HUES48 (cell line): ENCODE measurements at regions not wholly inside any gene's neighbourhood (a gene's known extent, or its start where the extent isn't known, plus 50 kb on each side); places are given as distances from the start of the nearest gene placed in this dataset.
"Not testable (repeated sequence)": the region's sequence is repeated elsewhere in the genome, so short reads cannot be mapped to it uniquely, and the experiment has no call there.

ENCODE experiments used
- H3K27ac ChIP-seq: one replicate; pipeline ENCODE4 v1.7.0; 2013; ENCODE audit warnings: low read depth, low read length, inconsistent platforms
- H3K27me3 ChIP-seq: 2 replicates; pipeline ENCODE4 v1.6.1; 2013; ENCODE audit warnings: mild to moderate bottlenecking, low read length; ENCODE audit not compliant: control insufficient read depth, insufficient read depth
- H3K36me3 ChIP-seq: 2 replicates; pipeline ENCODE4 v1.6.1; 2013; ENCODE audit warnings: low read length; ENCODE audit not compliant: control insufficient read depth, insufficient read depth
- H3K4me1 ChIP-seq: 2 replicates; pipeline ENCODE4 v1.6.1; 2013; ENCODE audit warnings: mild to moderate bottlenecking, low read length; ENCODE audit not compliant: control insufficient read depth, insufficient read depth
- H3K4me3 ChIP-seq: 2 replicates; pipeline ENCODE4 v1.5.1; 2013; ENCODE audit warnings: mild to moderate bottlenecking, low read depth, low read length
- H3K9ac ChIP-seq: 2 replicates; pipeline ENCODE4 v1.6.1; 2013; ENCODE audit warnings: mild to moderate bottlenecking, low read depth, low read length, moderate library complexity
- H3K9me3 ChIP-seq: 2 replicates; pipeline ENCODE4 v1.6.1; 2013; ENCODE audit warnings: low read length; ENCODE audit not compliant: control insufficient read depth, insufficient read depth

DNA sequence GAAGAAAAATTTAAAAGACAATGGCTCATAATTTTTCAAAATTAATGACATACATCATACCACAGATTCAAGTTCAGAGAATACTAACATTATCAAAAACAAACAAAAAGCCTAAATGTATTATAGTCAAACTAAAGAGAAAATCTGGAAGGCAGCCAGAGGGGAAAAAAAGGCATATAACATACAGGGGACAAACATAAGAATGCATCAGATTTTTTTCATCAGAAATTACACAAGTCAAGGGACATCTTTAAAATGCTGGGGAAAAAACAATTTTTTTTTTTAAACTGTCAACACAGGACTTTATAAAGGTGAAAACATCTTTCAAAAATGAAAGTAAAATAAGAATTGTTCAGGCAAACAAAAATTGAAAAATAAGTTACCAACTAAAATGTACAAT is 478.4 kb upstream of the PLXNA2 start:
- peaks cover 18% of the 10 kb centered on the region for H3K9me3 ChIP-seq
- no peaks in the 10 kb centered on the region for H3K27me3 ChIP-seq

DNA sequence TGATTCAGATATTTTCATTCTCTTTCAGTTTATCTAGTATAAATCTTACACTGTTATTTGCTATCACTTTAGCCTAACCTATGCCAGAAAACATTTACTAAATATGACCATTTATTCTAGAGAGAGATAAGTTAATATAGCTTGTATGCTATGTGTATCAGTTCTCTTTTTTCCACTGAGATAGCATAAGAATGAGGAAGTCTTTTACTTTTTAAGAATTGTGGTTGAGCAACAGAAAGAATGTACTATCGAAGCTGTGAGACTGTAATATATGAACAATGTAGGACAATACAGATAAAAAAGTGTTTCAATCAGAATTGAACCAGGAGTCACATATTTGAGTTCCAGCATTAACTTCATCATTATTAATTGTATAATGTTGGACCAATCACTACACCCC is 479.9 kb upstream of the PLXNA2 start:
- H3K27ac ChIP-seq, result no peak overlapping the region
- H3K9me3 ChIP-seq, result peaks cover 18% of the 10 kb centered on the region
- H3K27me3 ChIP-seq, result no peaks in the 10 kb centered on the region
- no peaks in the 10 kb centered on the region for H3K36me3 ChIP-seq
- H3K9ac ChIP-seq, result no peak overlapping the region
- no peaks in the 10 kb centered on the region for H3K4me1 ChIP-seq
- H3K4me3 ChIP-seq, result no peak overlapping the region

More for the DNA sequence above, 478.4 kb upstream of the PLXNA2 start:
- no peak overlapping the region for H3K4me3 ChIP-seq
- H3K36me3 ChIP-seq, result no peaks in the 10 kb centered on the region
- no peak overlapping the region for H3K27ac ChIP-seq
- H3K4me1 ChIP-seq, result no peaks in the 10 kb centered on the region
- no peak overlapping the region for H3K9ac ChIP-seq

DNA sequence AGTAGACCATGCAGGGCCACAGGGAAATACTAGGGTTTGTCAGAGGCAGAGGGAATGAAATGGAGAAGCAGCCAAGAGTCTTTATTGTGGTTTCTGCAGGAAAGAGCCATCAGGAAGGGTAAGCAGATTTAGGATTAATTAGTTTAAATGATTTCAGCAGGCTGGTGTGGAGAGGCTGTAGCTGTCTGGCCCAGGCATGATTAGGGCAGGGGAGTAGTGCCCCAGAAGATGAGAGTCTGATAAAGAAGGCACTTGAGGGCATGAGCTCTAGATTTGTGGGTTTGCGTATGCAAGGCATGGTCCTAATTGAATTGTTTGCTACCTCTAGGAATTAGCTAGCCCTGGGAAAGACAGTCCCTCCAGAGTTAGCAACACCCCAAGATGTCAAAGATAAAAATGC is 484.6 kb upstream of the PLXNA2 start:
- H3K27me3 ChIP-seq, result no peaks in the 10 kb centered on the region
- no peak overlapping the region for H3K9ac ChIP-seq
- H3K4me3 ChIP-seq, result no peak overlapping the region
- no peaks in the 10 kb centered on the region for H3K36me3 ChIP-seq
- H3K9me3 ChIP-seq, result no peaks in the 10 kb centered on the region
- no peak overlapping the region for H3K27ac ChIP-seq
- H3K4me1 ChIP-seq, result peaks cover 7% of the 10 kb centered on the region

DNA sequence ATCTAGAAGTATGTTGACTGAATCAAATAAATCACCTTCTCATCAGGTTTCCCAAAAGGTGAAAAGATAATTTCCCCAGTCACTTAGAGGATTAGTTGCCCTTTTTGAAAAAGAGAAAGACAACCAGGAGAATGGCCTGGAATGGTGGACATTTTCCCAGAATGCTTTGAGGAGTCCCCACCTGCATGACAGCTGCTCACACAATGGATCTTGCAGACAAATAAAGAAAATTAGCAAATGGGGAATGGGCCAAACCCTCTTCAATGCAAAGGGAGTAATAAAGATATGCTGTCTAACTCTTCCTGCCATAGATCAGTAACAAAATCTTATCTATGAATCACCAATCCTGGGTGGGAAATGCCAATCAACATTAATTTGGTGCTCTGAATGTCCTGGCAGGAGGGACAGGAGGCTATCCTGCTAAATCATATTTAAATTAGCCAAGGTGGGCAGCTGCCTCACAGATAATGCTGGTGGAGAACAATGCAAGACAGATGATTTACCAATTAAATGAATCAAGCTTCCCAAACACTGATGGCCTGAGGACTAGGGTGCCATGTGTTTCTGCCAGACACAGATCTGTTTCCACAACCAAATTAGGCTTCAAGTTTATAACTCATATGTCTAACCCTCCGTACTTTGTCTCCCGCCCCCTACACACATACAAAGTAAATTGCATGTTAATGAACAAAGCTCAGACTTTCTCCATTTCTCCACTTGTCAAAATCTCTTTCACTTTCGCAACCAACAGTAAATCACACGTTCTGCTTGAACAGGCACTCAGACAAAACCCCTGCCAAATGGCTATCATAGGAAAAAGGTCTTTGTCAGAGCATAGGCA is 488.0 kb upstream of the PLXNA2 start:
- Histone ChIP-seq H3K4me1 (peaks cover 7% of the 10 kb centered on the region), H3K9ac (no peak overlapping the region), H3K27me3 (no peaks in the 10 kb centered on the region), H3K36me3 (no peaks in the 10 kb centered on the region), H3K4me3 (no peak overlapping the region), H3K27ac (no peak overlapping the region), H3K9me3 (no peaks in the 10 kb centered on the region)

DNA sequence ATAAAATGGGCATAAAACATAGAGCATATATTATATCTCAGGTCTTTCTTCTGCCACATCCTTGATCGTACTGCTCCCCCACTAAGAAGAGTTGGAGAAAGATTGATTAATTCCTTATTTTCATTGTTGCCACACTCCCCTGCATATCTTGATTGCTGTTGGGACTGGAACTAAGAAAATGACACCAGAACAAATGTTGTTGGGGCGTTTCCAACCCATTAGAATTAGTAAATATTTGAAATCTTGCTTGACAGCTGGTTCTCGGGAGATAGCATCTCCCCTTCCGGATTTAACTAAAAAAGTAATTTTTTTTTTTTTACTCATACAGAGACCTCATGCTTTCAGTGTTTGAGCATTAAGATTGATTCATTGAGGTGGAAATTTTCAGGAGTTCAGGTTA is 493.0 kb upstream of the PLXNA2 start:
- no peak overlapping the region for H3K4me3 ChIP-seq
- H3K27me3 ChIP-seq, result no peaks in the 10 kb centered on the region
- H3K27ac ChIP-seq, result no peak overlapping the region
- no peak overlapping the region for H3K9ac ChIP-seq
- peaks cover 5% of the 10 kb centered on the region for H3K4me1 ChIP-seq
- no peaks in the 10 kb centered on the region for H3K9me3 ChIP-seq
- no peaks in the 10 kb centered on the region for H3K36me3 ChIP-seq

DNA sequence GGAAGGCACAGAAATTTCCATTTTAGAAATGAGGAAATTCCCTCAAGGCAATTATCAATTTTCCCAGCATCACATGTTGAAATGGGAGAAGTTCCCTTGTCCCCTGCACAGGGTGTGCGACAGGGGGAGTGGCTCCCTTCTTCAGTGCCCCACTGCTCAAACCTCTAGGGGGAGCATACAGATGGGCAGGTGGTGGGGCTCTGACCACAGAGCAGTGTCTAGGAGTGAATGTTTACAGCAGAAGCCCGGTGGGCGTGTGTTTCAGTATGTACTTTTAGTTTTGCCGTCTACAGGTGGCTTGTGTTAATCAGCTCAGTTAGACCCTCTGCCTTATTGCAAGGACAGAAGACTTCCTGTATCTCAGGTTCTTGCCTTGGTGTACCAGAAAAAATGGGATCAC is 493.7 kb upstream of the PLXNA2 start:
- no peak overlapping the region for H3K4me3 ChIP-seq
- H3K27me3 ChIP-seq, result no peaks in the 10 kb centered on the region
- H3K9ac ChIP-seq, result no peak overlapping the region
- H3K4me1 ChIP-seq, result no peaks in the 10 kb centered on the region
- no peak overlapping the region for H3K27ac ChIP-seq
- H3K9me3 ChIP-seq, result no peaks in the 10 kb centered on the region
- H3K36me3 ChIP-seq, result no peaks in the 10 kb centered on the region

DNA sequence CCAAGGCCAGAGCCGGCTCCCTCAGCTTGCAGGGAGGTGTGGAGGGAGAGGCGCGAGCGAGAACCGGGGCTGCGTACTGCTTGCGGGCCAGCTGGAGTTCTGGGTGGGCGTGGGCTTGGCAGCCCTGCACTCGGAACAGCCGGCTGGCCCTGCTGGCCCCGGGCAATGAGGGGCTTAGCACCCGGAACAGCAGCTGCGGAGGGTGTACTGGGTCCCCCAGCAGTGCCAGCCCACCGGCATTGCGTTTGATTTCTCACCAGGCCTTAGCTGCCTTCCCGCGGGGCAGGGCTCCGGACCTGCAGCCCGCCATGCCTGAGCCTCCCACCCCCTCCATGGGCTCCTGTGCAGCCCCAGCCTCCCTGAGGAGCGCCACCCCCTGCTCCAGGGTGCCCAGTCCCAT is 495.5 kb upstream of the PLXNA2 start:
- H3K36me3 ChIP-seq, H3K9me3 ChIP-seq, H3K9ac ChIP-seq, H3K4me1 ChIP-seq, H3K4me3 ChIP-seq, H3K27me3 ChIP-seq, H3K27ac ChIP-seq: not testable (repeated sequence)

DNA sequence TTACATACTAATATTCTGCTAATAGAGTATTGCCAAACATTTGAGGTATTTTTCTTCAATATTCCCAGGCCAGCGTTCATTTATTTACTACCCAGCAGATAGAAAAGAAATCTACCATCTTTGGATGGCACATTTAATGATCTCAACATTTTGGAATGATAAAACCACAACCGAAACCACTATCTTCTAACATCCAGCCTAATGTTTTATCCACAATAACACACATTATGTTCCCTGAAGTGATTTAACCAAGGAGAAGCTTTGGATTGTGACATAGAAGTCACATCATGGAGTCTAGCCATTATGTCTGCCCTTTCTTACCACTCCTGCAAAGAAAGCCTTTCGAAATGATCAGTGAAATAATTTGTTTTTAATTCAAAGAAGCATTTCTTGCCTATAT is 497.1 kb upstream of the PLXNA2 start:
- Histone ChIP-seq H3K36me3 (no peaks in the 10 kb centered on the region), H3K9me3 (no peaks in the 10 kb centered on the region), H3K4me1 (no peaks in the 10 kb centered on the region), H3K9ac (no peak overlapping the region), H3K27me3 (no peaks in the 10 kb centered on the region), H3K4me3 (no peak overlapping the region), H3K27ac (no peak overlapping the region)

DNA sequence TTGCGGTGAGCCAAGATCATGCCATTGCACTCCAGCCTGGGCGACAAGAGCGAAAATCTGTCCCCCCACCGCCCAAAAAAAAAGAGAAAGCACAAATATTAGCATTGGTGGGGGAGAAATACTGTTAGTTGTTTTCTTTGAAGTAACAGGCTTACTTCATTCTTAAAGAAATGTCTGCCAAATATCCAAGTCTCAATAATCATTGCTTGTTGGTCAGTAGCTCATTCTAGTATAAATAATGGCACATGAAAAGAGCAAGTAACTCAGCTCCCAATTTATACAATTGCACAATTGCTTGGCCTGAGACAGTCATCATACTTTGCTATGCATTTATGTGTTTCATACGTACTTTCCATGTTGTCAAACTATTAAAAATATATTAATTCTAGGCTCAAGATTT is 499.2 kb upstream of the PLXNA2 start:
- H3K4me3 ChIP-seq, result no peak overlapping the region
- H3K9ac ChIP-seq, result no peak overlapping the region
- no peaks in the 10 kb centered on the region for H3K4me1 ChIP-seq
- H3K27me3 ChIP-seq, result no peaks in the 10 kb centered on the region
- no peak overlapping the region for H3K27ac ChIP-seq
- H3K36me3 ChIP-seq, result no peaks in the 10 kb centered on the region
- no peaks in the 10 kb centered on the region for H3K9me3 ChIP-seq

DNA sequence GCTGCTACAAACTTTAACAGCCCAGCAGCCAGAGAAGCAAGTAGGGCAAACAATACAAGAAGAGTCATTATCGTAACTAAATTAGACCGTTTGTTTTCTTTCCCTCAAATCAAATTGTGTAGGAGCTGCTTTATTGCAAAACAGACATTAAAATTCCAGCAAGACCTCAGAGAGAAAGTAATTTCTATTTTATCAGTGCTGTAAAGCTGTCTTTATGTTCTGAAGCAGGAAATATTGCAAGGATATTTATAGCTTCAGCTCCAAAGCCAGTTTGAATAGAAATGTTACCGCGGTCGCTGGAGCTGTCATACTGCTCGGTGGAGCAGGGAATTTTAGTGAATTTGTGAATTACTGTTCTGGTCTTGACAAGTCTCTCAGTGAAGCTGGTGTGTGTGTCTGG is 503.8 kb upstream of the PLXNA2 start:
- H3K27ac ChIP-seq, result no peak overlapping the region
- H3K4me3 ChIP-seq, result no peak overlapping the region
- no peaks in the 10 kb centered on the region for H3K27me3 ChIP-seq
- H3K9me3 ChIP-seq, result no peaks in the 10 kb centered on the region
- H3K36me3 ChIP-seq, result no peaks in the 10 kb centered on the region
- H3K9ac ChIP-seq, result no peak overlapping the region
- no peaks in the 10 kb centered on the region for H3K4me1 ChIP-seq

DNA sequence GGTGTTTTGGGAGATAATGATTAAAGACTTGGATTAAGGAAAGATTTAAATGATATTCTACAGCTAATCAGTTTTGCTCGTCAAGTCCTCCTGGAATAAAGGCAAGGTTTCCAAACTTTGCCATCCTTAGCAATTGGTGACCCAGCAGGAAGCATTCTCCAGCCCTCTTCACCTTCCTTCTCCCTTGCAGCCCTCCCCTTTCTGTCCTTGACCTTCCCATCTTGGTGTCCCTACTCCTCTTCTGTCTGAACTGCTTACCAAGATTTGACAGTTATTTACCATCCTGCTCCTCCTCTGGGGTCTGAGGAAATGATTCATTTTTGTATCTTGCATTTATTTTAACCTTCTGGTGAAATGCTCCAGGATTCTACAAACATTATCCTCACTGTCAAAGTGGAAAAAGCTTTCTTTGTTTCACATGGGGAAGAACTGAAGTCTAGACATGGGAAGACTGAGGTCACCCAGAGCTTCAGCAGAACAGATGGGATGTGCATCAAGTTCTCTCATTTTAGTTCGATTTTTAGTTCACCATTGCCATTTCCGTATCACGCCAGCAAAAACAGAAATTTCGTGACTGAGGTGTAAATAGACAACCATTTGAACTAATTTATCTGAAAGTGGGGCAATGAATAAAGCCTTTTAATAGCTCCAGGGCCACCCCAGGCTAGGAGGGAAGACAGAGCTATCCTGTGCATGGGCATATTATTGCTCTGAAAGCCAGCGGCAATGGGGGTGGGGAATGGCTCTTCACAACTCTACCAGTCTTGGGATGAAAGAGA is 504.4 kb upstream of the PLXNA2 start:
- Histone ChIP-seq H3K4me3 (no peak overlapping the region), H3K36me3 (no peaks in the 10 kb centered on the region), H3K27me3 (no peaks in the 10 kb centered on the region), H3K4me1 (no peaks in the 10 kb centered on the region), H3K27ac (no peak overlapping the region), H3K9me3 (no peaks in the 10 kb centered on the region), H3K9ac (no peak overlapping the region)
